Eye (tissue), 1 donor: ENCODE measurements at regions not wholly inside any gene's neighbourhood (a gene's known extent, or its start where the extent isn't known, plus 50 kb on each side); places are given as distances from the start of the nearest gene placed in this dataset.

Experiments
- DNase-seq: peaks from one replicate; pipeline ENCODE4 v3.0.0-alpha.2; 2015

DNA sequence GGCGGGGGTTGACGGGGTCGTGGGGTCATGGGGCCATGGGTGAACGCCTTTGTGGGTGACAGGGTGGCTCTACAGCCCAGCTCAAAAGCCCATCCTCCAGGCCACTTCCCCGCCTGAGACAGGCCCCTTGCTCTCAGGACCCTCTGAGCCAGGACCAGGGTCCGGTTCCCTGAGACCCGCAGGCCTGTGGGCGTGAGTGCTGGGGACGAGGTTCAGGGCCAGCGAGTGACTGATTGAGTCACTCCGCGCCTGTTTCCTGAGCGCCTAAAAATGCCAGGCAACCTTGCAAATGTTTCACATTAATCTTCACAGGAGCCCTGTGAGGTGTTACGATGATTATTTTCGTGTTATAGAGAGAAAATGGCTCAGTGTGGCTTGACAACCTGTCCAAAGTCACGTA lies 97.8 kb downstream of the ZNF674 start:
- no peak for DNase-seq

GRCh38 chrX:46446727-46447378 lies 98.4 kb downstream of the ZNF674 start:
- DNase-seq: peak; percentile 93

GRCh38 chrX:46444011-46444410 lies 101.2 kb downstream of the ZNF674 start:
- no peak for DNase-seq

GRCh38 chrX:46436744-46437143 lies 108.5 kb downstream of the ZNF674 start:
- DNase-seq: no peak

DNA sequence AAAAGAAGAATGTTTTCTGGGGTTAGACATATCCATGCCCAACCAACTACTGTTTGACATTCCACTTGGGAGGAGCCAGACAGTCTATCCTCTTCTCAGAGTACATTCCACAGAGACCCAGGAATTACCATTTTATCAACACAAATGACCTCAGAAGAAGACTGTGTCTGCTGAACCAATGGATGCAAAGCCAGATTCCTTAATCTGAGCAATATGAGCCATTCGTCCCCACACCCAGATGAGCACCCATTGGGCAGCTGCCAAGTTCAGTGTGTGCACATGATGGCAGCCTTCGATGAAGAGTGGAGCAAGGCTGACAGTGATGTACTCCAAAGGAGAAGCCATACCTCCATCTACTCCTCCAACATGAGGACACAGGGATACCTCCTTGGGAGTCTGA lies 111.3 kb downstream of the ZNF674 start:
- DNase-seq: no peak

DNA sequence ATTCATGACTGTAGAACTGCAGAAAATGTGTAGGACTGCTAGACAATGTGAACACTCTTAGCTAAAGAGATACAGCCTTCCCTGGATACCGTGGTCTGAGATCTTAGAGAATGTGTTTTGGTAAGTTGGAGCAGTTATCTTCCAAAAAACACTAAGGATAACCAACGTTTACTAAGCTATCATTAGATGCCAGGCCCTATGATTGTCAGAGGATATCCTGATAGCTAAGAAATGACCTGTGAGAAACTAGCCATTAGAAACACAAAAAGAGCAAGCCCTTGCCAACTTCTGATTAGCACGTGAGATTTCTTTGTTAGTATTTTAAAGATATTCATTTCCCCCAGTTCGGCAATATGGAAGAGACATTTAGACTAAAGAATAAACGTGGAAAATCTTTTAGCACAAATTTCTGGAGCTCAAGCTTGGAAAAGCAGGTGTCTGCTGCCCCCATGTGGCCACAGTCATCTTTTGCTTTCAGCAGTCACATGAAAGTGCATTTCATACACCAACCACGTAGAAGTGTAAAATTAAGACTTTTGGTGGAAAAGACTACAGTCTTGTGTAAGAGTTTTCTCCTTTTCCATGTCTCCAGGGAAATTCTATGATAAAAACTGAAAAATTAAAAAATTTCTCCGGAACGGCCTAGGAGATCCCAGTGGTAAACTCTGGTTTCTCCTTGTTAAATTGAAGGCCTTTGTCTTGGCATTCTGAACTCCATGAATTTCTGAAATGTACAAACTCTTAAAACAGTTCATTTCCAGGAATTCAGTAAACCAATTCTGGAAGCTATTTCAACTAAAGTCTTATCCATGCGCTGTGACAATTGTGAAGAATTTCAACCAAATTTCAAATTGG lies 136.4 kb downstream of the ZNF674 start:
- DNase-seq: peak; percentile 86

DNA sequence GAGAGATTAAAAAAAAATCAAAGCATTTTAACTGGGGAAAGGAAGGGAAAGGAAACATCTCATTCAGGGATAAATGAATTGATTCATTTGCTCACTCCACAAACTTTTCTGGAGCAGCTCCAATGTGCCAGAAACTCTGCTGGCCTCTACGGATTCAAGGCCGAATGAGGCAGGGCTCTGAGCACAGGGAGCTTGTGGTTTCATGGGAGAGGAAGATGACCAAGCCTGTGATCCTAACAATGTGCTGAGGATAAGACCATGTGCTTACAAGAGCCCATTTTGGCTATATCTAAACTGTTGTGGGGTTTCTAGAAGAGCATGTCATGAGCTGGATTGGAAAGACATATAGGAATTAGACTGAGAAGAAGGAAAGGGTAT lies 137.5 kb downstream of the ZNF674 start:
- no peak for DNase-seq

DNA sequence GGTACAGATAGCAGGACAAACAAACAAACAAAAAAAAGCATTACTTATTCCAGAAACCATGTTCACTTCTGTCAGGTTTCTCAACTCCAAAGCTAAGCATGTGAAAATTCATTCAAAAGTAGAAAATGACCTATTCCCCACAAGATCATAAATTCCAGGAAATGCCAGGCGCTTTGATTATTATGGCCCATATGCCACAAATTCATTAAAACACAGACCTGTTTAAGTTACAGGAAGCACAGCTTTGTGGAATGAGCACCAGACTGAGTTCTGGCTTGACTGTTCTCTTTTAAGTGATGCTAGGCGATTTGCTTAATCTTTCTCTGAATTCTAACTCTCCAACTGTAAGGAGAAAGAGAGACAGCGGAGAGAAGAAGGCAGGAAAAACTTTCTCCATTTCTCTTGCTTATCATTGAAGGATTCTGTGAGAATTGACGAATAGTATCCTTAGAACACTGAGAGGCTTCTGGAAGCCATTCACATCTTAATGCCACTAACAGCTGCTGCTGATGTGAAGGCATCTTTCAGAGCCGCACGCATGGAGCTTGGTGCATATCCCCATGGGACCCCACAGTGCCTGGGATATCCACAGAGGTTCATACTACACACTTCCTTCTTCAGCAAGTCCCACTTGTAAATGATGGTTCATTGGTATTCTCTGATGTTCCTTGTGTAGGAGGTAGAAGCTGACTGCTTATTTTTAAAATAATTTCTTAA lies 138.0 kb downstream of the ZNF674 start:
- no peak for DNase-seq

- DNase-seq: peak; percentile 61
These were observed 140.4 kb downstream of the ZNF674 start for GRCh38 chrX:46404774-46405173.

- DNase-seq: no peak
These were observed 144.4 kb downstream of the ZNF674 start for GRCh38 chrX:46400530-46401443.

- DNase-seq: no peak
These were observed 146.3 kb downstream of the ZNF674 start for GRCh38 chrX:46398874-46399273.

- DNase-seq: no peak
These were observed 147.1 kb downstream of the ZNF674 start for GRCh38 chrX:46398126-46398525.

GRCh38 chrX:46386511-46386910 lies 158.7 kb downstream of the ZNF674 start:
- no peak for DNase-seq

GRCh38 chrX:46383006-46383405 lies 162.2 kb downstream of the ZNF674 start:
- DNase-seq: no peak

- no peak for DNase-seq
These were observed 162.6 kb downstream of the ZNF674 start for GRCh38 chrX:46382595-46382994.

DNA sequence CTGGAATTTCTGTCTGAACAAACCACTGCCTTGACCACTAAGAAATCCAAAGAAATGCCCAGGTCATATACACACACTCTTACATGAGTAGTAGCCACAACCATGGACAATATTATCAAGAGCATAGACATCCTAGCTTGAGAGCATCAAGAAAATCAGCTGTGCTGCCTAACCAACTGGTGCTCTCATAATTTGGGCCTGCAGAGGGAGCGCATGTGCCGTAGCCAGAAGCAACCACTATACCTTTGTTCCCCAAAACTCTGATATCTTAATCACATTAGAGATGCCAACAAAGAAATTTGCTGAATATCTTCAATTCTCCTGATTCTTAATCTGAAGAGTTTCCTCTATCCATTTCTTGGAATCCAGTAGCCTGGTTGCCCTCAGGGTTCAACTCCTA lies 163.6 kb downstream of the ZNF674 start:
- peak; percentile 10 for DNase-seq

DNA sequence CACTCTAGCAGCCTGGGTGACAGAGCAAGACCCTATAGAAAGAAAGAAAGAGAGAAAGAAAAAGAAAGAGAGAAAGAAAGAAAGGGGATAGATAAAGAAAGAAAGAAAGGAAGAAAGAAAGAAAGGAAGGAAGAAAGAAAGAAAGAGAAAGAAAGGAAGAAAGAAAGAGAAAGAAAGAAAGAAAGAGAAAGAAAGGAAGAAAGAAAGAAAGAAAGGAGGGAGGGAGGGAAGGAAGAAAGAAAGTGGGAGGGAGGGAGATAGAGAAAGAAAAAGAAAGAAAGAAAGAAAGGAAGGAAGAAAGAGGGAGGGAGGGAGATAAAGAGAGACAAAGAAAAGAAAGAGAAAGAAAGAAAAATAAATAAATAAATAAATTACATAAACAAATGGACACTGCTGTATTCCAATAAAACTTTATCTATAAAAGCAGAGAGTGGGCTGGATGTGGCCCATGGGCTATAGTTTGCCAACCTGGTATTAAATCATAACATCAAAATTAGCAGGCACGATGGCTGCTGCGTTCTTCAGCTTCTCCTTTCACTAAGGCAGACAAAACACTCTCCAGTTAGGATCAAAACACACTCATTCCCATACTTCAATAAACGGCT lies 165.0 kb downstream of the ZNF674 start:
- DNase-seq: no peak

- DNase-seq: peak; percentile 69
These were observed 168.9 kb downstream of the ZNF674 start for GRCh38 chrX:46376246-46376885.

DNA sequence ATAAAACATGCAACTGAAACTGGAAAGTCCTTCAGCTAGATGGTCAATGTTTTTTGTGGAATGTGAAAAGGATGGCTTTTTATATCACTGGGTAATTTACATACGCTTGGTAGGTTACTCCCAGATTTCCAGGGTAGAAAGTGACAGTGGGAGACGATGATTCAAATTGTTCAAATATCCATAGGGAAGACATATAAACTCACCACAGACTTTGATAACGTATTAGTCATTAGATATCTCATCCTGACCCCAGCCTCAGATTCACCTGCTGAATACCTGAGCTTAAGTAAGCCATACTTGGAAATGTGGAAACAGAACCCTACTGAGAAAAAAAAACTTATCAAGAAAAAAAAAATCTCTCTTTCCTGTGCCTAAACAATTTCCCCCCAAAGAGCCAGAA lies 169.4 kb downstream of the ZNF674 start:
- DNase-seq: no peak

- DNase-seq: no peak
These were observed 170.8 kb downstream of the ZNF674 start for GRCh38 chrX:46374371-46374770.

GRCh38 chrX:46367491-46367890 lies 177.7 kb downstream of the ZNF674 start:
- DNase-seq: no peak
